Activated naive CD4-positive, alpha-beta T cell treated with Interleukin-2 at 50 U/mL for 16 hours (primary cell): ENCODE measurements at regions not wholly inside any gene's neighbourhood (a gene's known extent, or its start where the extent isn't known, plus 50 kb on each side); places are given as distances from the start of the nearest gene placed in this dataset.

Source experiments
- DNase-seq: peaks from one replicate; pipeline ENCODE4 v3.0.0-alpha.2; 2020

GRCh38 chr3:23665741-23666140 lies 140.0 kb upstream of the UBE2E1 start:
- DNase-seq: no peak

GRCh38 chr3:23666818-23667217 lies 138.9 kb upstream of the UBE2E1 start:
- DNase-seq: no peak

- DNase-seq: no peak
Observed at GRCh38 chr3:23667536-23668429, 138.0 kb upstream of the UBE2E1 start.

GRCh38 chr3:23668430-23668904 lies 137.3 kb upstream of the UBE2E1 start:
- no peak for DNase-seq

DNA sequence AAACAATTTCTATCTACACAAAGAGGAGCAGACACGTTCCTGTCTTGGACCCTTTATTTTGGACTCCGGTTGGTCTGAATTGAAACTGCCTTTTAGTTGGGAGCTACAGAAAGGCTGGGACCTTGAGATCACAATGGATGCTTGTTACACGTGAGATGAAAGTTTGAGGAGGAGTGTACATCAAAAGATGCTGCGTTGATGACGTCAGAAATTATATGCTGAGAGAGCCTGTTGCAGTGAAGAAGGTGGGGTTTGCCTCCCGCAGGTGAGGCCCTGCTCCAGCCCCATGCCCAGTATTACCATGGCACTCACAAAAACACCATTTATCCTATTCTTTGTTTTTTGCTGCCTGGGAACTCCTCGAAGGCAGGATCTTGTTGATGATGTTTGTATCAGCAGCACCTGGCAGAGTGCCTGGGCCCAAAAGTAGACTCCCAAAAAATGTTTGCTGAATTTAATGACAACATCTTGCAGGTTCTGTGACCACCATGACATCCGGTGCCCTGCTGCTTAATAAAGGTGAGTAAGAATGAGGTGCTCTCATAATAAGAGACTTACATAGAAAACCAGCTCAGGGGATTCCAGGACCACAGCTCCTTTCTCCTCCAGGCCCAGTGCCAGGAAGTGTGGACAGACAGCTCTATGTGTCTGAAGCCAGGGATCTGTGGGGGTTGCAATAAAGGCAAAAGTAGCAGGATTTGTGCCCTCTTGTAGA lies 136.1 kb upstream of the UBE2E1 start:
- DNase-seq: no peak

GRCh38 chr3:23671851-23672589 lies 133.7 kb upstream of the UBE2E1 start:
- no peak for DNase-seq

DNA sequence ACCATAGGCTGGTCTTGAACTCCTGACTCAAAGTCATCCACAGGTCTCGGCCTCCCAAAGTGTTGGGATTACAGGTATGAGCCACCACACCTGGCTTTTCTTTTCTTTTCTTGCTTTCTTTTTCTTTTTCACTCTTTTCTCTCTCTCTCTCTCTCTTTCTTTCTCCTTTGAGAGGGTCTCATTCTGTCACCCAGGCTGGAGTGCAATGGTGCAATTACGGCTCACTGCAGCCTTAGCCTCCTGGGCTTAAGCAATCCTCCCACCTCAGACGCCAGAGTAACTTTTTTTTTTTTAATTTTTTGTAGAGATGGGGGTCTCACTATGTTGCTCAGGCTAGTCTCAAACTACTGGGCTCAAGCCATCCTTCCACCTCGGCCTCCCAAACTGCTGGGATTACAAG lies 133.1 kb upstream of the UBE2E1 start:
- no peak for DNase-seq

- no peak for DNase-seq
Observed at GRCh38 chr3:23675010-23675409, 130.7 kb upstream of the UBE2E1 start.

- no peak for DNase-seq
Observed at GRCh38 chr3:23676093-23676492, 129.7 kb upstream of the UBE2E1 start.

DNA sequence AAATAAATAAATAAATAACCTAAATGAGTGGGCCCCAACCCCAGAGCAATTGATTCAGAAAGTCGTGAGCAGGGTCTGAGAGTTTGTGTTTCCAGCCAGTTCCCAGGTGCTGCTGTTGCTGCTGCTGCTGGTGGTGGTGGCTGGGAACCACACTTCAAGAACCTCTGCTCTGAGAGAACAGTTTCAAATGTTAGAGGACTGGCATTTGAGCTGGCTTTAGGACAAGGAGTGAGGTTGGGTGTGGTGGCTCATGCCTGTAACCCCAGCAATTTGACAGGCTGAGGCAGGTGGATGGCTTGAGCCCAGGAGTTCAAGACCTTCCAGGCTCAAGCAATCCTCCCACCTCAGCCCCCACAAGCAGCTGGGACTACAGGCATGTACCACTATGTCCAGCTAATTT lies 123.1 kb upstream of the UBE2E1 start:
- no peak for DNase-seq

DNA sequence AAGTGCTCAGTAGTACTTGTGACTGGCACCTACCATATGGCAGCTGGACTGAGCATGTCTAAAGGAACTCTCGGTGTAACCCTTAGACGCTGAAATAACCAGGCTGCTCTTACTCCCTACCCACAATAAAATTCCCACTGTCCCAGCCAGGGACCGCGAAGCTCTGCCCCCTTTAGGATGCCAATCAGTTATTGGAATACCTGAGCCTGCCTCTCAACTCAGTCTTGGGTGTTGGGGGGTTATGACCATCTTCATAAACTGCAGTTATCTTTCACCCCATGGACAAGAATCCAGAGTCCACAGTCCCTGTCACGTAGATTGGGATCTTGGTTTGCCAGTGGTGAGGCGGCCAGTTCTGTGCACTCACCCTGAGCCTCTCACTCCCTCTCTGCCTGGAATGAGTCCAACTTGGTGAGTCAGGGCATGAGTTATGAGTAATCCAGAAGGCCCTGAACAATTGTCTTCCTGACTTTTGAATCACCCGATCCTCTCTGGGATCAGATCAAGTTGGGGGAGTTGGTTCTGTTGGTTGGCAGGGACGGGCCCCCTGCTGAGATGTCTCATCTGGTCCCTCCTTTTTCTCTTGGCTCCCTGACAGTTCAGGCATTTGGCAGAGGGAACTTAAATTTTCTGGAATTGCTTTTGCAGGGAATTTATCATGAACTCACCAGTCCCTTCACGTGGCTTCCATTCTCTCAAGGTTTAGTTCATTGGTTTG lies 120.1 kb upstream of the UBE2E1 start:
- DNase-seq: no peak

GRCh38 chr3:23686519-23686918 lies 119.2 kb upstream of the UBE2E1 start:
- no peak for DNase-seq

DNA sequence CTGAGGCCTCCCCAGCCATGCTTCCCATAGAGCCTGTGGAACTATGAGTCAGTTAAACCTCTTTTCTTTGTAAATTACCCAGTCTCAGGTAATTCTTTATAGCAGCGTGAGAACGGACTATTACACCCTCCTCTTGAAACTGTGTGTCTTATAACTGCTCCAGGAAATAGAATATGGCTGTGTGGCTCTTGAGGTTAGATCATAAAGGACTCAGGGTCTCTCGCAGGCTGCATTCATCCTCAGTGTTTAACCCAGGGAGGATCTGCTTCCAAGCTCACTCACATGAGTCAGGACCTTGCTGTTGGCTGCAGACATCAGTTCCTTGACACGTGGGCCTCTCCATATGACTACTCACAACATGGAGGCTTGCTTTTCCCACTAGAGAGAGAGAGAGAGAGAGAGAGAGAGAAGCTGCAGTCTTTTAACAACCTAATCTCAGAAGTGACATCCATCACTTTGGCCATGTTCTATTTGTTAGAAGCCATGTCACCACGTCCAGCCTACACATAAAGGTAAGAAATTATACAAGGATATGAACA lies 114.3 kb upstream of the UBE2E1 start:
- DNase-seq: no peak

- DNase-seq: no peak
Observed at GRCh38 chr3:23696842-23697241, 108.9 kb upstream of the UBE2E1 start.

DNA sequence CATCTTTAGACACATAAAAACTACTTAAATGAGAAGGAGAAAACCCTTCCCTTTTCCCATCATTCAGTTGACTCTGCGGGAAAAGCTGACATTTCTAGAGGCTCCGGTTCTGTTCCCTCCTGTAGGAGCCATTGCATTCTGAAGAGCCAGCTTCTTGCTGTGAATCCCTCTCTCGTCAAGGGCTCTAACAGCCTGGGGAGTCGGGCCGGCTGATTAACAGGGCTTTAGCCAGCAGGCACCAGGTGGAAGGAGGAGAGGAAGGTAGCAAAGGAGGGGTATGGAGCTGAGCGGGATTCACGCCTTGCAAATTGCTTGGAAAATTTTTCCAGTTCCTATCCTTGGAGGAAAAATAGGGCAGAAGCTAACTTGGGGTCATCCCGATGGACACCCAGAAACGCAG lies 108.3 kb upstream of the UBE2E1 start:
- no peak for DNase-seq

DNA sequence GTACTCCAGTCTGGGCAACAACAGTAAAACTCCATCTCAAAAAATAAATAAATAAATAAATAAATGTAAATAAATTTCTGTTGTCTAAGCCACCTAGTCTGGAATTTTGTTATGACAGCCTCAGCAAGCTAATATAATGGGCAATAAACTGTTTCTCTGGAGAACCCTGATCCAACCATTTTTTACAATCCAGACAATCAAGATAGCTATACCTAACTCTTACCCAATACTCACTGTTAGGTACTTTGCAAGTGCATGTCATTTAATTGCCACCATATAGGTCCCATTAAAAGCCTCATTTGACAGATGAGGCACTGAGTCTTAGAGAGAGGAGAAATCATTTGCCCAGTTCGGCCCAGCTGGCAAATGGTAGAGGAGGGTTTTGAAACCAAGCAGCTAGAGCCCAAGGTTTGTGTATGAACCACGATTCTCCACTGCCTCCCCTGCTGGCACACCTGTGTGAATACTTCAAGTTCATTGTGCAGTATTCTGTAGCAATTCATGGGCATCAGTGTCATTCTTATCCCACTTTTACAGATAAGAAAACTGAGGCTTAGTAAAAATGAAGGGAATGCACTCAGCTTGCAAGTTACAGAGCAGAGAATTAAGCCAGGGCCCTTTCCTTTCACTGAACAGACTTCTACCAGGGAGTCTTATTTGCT lies 107.0 kb upstream of the UBE2E1 start:
- DNase-seq: no peak

- DNase-seq: no peak
Observed at GRCh38 chr3:23700616-23701015, 105.1 kb upstream of the UBE2E1 start.

DNA sequence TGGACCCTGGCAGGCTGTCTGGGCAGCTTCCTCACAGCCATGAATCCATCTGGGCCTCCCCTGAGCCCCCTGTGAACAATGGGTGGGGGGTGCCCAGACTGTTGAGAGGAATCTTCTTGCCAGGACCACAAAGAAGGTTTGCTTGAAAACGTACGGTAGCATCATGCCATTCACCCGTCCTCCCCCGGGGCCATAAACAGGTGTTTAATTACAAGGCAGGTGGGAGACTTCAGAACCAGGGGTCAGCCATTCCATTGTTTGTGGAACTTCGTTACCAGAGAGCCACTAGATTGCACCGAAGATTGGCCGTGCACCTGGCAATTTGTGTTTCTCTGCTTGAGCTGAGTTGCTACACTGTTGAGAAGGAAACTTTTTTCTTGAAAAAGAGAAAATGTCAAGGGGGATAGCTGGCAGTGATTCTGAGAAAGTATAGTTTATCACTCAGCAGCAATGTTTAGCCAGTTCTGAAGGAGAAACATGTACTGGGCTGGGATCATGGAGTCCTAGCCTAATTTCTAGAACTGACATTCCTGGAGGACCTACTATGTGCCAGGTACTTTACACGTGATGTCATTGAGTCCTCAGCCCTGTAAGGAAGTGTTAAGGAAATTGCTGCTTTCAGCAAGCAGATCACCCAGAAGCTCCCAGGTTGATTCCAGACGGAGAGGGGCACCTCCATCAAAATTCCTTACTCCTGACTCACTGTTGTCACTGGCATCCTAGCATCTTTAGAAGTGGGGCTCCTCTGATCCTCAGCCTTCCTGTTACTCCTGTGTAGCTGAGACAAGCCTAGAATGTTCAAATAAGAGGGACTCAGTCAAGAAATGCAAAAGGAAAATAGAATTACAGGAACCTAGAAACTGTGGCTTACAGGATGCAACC lies 103.8 kb upstream of the UBE2E1 start:
- no peak for DNase-seq

DNA sequence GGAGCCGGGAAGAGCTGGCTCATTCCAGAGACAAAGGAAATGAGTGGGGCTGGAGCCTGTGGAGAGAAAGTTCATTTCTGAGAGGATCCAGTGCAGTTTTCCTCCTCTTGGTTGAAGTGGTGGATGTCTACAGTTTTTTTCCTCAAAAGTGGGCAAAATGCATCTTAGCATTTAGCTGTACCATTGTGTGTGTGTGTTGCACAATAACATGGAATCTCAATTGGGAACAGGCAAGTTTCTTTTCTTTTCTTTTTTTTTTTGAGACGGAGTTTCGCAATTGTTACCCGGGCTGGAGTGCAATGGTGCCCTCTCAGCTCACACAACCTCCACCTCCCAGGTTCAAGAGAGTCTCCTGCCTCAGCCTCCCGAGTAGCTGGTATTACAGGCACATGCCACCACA lies 101.5 kb upstream of the UBE2E1 start:
- DNase-seq: no peak

DNA sequence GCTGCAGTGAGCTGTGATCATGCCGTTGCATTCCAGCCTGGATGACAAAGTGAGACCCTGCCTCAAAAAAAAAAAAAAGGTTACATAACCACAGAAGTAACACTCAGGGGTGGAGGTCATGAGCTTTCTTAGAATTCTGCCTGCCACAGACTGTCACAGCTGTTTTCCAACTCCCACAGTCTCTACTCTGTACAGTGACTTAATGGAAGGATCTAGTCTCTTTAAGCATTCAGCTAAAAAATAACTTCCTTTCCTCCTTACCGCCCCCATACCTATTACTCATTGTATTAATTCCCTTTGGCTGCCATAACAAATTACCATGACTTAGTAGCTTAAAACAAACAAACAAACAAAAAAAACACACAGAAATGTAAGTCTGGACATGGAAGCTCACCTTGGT lies 99.6 kb upstream of the UBE2E1 start:
- DNase-seq: no peak

DNA sequence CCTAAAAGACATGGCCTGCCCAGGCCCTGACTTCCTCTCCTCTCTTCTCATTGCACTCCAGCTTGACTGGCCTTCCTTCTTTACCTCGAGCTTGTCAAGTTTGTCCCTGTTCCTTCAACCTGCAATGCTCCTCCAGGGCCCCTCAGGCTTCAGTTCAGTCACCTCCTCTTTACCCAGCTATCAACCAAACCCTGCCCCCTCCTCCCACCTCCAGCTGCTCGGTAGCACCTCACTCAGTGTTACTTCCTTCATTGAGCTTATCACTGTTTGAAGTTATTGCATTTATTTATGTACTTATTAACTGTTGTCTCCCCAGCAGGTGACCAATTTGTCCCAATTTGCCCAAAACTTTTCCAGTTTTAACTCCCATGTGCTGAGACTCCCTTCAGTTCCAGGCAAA lies 95.8 kb upstream of the UBE2E1 start:
- no peak for DNase-seq
